ENCODE measurements at regions not wholly inside any gene's neighbourhood (a gene's known extent, or its start where the extent isn't known, plus 50 kb on each side); places are given as distances from the start of the nearest gene placed in this dataset.

- TF ChIP-seq POLR2A (IDR thresholded peaks at IDR 0.05) (no peak), CTCF (IDR thresholded peaks at IDR 0.05) (no peak)
Measured at GRCh38 chr2:234172532-234172931, 122.0 kb downstream of the SPP2 start.
